ENCODE measurements at regions not wholly inside any gene's neighbourhood (a gene's known extent, or its start where the extent isn't known, plus 50 kb on each side); places are given as distances from the start of the nearest gene placed in this dataset.
A peak's percentile ranks its signal among the peaks of the same experiment; 100 is the strongest.

GRCh38 chr9:99632349-99633038 lies 189.2 kb upstream of the NR4A3 start:
- TF ChIP-seq, protein P1, sequence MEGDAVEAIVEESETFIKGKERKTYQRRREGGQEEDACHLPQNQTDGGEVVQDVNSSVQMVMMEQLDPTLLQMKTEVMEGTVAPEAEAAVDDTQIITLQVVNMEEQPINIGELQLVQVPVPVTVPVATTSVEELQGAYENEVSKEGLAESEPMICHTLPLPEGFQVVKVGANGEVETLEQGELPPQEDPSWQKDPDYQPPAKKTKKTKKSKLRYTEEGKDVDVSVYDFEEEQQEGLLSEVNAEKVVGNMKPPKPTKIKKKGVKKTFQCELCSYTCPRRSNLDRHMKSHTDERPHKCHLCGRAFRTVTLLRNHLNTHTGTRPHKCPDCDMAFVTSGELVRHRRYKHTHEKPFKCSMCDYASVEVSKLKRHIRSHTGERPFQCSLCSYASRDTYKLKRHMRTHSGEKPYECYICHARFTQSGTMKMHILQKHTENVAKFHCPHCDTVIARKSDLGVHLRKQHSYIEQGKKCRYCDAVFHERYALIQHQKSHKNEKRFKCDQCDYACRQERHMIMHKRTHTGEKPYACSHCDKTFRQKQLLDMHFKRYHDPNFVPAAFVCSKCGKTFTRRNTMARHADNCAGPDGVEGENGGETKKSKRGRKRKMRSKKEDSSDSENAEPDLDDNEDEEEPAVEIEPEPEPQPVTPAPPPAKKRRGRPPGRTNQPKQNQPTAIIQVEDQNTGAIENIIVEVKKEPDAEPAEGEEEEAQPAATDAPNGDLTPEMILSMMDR (IDR thresholded peaks at IDR 0.05; ENCODE audit: low read depth, low read length): no peak
- no peak for DNase-seq (ENCODE audit: extremely low read depth, low read depth)

DNA sequence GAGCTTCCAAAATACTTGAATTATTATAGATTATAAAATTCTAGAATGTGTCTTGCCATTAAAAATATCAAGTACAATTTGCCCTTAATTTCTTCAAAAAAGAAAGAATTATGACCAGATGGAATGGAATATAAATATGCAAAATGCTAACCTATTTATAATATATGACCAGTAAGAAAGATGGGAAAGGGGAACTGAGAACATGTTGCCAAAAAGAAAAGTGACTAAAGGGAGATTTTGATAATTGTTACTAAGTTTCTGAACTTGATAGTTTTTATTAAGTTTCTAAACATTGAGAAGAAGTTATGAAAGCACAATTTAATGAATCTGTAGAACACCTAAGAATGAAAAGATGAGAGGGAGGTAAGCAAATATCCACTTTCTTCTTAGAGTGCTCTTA lies 188.4 kb upstream of the NR4A3 start:
- TF ChIP-seq, protein P1 (IDR thresholded peaks at IDR 0.05; ENCODE audit: low read depth, low read length): no peak
- DNase-seq (ENCODE audit: extremely low read depth, low read depth): no peak

- no peak for DNase-seq (ENCODE audit: extremely low read depth, low read depth)
- TF ChIP-seq, protein P1 (IDR thresholded peaks at IDR 0.05; ENCODE audit: low read depth, low read length): no peak
Measured at GRCh38 chr9:99634186-99634585, 187.5 kb upstream of the NR4A3 start.

- DNase-seq (ENCODE audit: extremely low read depth, low read depth): peak; percentile 14
- TF ChIP-seq, protein P1 (IDR thresholded peaks at IDR 0.05; ENCODE audit: low read depth, low read length): no peak
Measured at GRCh38 chr9:99635032-99635431, 186.7 kb upstream of the NR4A3 start.

DNA sequence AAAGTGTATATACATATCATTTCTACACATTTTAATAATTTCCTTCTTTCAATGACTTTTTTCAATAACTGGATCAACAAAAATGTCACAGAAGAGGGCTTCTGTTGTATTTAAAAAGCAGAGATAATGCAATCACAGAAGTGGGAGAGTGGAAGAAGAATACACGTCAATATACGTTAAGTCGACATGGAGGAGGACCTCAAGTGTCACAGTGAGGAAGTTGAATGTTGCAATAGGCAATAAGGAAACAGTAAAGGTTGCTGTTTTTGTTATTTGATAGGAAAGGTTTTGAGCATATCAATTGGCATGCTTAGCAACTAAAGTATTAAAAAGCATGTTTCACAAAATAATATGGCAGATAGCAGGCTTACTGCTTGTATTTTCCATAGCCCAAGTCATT lies 184.0 kb upstream of the NR4A3 start:
- TF ChIP-seq, protein P1 (IDR thresholded peaks at IDR 0.05; ENCODE audit: low read depth, low read length): no peak
- no peak for DNase-seq (ENCODE audit: extremely low read depth, low read depth)

GRCh38 chr9:99638971-99639370 lies 182.7 kb upstream of the NR4A3 start:
- no peak for DNase-seq (ENCODE audit: extremely low read depth, low read depth)
- TF ChIP-seq, protein P1 (IDR thresholded peaks at IDR 0.05; ENCODE audit: low read depth, low read length): no peak

- no peak for DNase-seq (ENCODE audit: extremely low read depth, low read depth)
- TF ChIP-seq, protein P1 (IDR thresholded peaks at IDR 0.05; ENCODE audit: low read depth, low read length): no peak
Measured at GRCh38 chr9:99647604-99648003, 174.1 kb upstream of the NR4A3 start.
